GM12872 (cell line): ENCODE measurements at regions not wholly inside any gene's neighbourhood (a gene's known extent, or its start where the extent isn't known, plus 50 kb on each side); places are given as distances from the start of the nearest gene placed in this dataset.
A peak's percentile ranks its signal among the peaks of the same experiment; 100 is the strongest.

Experiments used
- CTCF ChIP-seq: IDR thresholded peaks from 3 replicates; pipeline ENCODE4 v1.5.1; 2011; ENCODE audit warnings: low read depth, mild to moderate bottlenecking, low read length, moderate library complexity; ENCODE audit not compliant: insufficient read depth

GRCh38 chr6:42512579-42512978, 51.2 kb upstream of the UBR2 start:
- TF ChIP-seq CTCF = no peak

GRCh38 chr6:42511803-42512422, 51.9 kb upstream of the UBR2 start:
- no peak for TF ChIP-seq CTCF

- TF ChIP-seq CTCF = 0 out of 3 replicates have a peak, but pooled peaks have one; percentile 17
Observed at GRCh38 chr6:42510795-42511194, 53.0 kb upstream of the UBR2 start.

GRCh38 chr6:42509765-42510164, 54.1 kb upstream of the UBR2 start:
- TF ChIP-seq CTCF = no peak

DNA sequence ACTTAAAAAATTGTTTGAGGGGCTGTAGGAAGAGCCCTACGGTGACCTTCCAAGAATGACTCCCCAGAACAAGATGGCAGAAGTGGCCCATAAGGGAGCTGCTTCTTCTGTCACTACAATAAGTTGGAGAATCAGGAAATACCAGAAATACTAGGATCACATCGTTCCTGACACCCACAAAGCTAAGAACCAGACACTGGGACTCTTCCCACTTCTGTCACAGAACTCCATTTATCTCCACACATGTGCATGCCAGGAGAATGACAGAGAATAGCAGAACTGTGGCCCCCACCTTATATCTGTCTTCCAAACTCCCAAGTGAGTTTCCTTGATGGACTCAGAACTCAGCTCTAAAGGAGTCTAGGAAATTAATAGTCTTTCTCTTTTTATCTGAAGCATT, 54.6 kb upstream of the UBR2 start:
- TF ChIP-seq CTCF = no peak

GRCh38 chr6:42507901-42508300, 55.9 kb upstream of the UBR2 start:
- no peak for TF ChIP-seq CTCF

GRCh38 chr6:42507195-42507594, 55.5 kb upstream of the TRERF1 start:
- TF ChIP-seq CTCF = no peak
